Effector CD4-positive, alpha-beta T cell (primary cell): ENCODE measurements at regions not wholly inside any gene's neighbourhood (a gene's known extent, or its start where the extent isn't known, plus 50 kb on each side); places are given as distances from the start of the nearest gene placed in this dataset.

Experiments
- DNase-seq: peaks from one replicate; pipeline ENCODE4 v3.0.0-alpha.2; 2020

GRCh38 chr17:73785958-73786743 lies 141.9 kb upstream of the SDK2 start:
- DNase-seq = no peak

- DNase-seq = no peak
Measured at GRCh38 chr17:73787076-73788059, 143.1 kb upstream of the SDK2 start.

GRCh38 chr17:73788111-73788510 lies 143.9 kb upstream of the SDK2 start:
- no peak for DNase-seq

- no peak for DNase-seq
Measured at GRCh38 chr17:73791121-73791520, 146.9 kb upstream of the SDK2 start.

- no peak for DNase-seq
Measured at GRCh38 chr17:73791631-73792030, 147.4 kb upstream of the SDK2 start.

GRCh38 chr17:73792994-73793393 lies 148.7 kb upstream of the SDK2 start:
- no peak for DNase-seq

GRCh38 chr17:73794336-73794735 lies 150.1 kb upstream of the SDK2 start:
- no peak for DNase-seq

GRCh38 chr17:73795730-73796129 lies 151.5 kb upstream of the SDK2 start:
- no peak for DNase-seq

- no peak for DNase-seq
Measured at GRCh38 chr17:73797594-73798110, 153.4 kb upstream of the SDK2 start.

- DNase-seq = no peak
Measured at GRCh38 chr17:73798111-73798748, 154.0 kb upstream of the SDK2 start.

GRCh38 chr17:73799096-73799495 lies 154.9 kb upstream of the SDK2 start:
- no peak for DNase-seq

- no peak for DNase-seq
Measured at GRCh38 chr17:73799781-73800627, 155.8 kb upstream of the SDK2 start.

GRCh38 chr17:73800893-73801292 lies 156.6 kb upstream of the SDK2 start:
- DNase-seq = no peak

- no peak for DNase-seq
Measured at GRCh38 chr17:73801455-73802100, 157.3 kb upstream of the SDK2 start.

GRCh38 chr17:73802314-73802713 lies 158.1 kb upstream of the SDK2 start:
- no peak for DNase-seq

GRCh38 chr17:73802871-73803270 lies 158.6 kb upstream of the SDK2 start:
- no peak for DNase-seq

GRCh38 chr17:73803964-73804435 lies 159.8 kb upstream of the SDK2 start:
- DNase-seq = no peak

GRCh38 chr17:73806768-73807167 lies 162.5 kb upstream of the SDK2 start:
- no peak for DNase-seq

GRCh38 chr17:73813201-73813600 lies 169.0 kb upstream of the SDK2 start:
- DNase-seq = no peak

GRCh38 chr17:73814075-73814474 lies 169.8 kb upstream of the SDK2 start:
- DNase-seq = no peak

GRCh38 chr17:73815474-73815873 lies 171.2 kb upstream of the SDK2 start:
- DNase-seq = no peak
